HepG2 (cell line): ENCODE measurements at regions not wholly inside any gene's neighbourhood (a gene's known extent, or its start where the extent isn't known, plus 50 kb on each side); places are given as distances from the start of the nearest gene placed in this dataset.

Experiments used
- ATAC-seq: fragments of 200-7000 bp; cut with Tn5 transposase; 3 replicates; pipeline ENCODE4 v1.9.1; 2020; ENCODE audit warnings: mild to moderate bottlenecking, moderate library complexity
- BruUV-seq: library from RNA; stranded (reverse); fragments of 400-500 nt; replicated peaks from 2 replicates; lab custom pipeline; 2021; lab: Mats Ljungman, UMichigan
- CTCF ChIA-PET: fragments of 300-600 bp; formaldehyde crosslinking; extraction: SDS; loops from one replicate; lab custom pipeline; 2021; ENCODE audit warnings: low total read pairs, inconsistent platforms, low intra/inter-chr PET ratio; lab: Yijun Ruan, JAX
- POLR2A ChIA-PET: fragments of 350-600 bp; sonication (Branson Sonifier 250); formaldehyde crosslinking; loops from one replicate; lab custom pipeline; 2020; ENCODE audit warnings: antibody characterized with exemption, inconsistent platforms; lab: Yijun Ruan, JAX
- DNase-seq: peaks from one replicate; pipeline ENCODE4 v3.0.0-alpha.2; 2015; ENCODE audit warnings: low spot score
- FAIRE-seq: peaks from 3 replicates; lab custom pipeline; 2011; peaks lifted over from hg19 to GRCh38; lab: Jason Lieb, UNC
- H2AFZ ChIP-seq: one replicate; pipeline ENCODE4 v1.6.1; 2011; ENCODE audit warnings: low read length, inconsistent platforms
- H3K27ac ChIP-seq: fragments of 300-600 bp; 3 replicates; pipeline ENCODE4 v1.8.0; 2011; ENCODE audit warnings: mixed run types, mild to moderate bottlenecking, mixed read lengths, low read length, inconsistent platforms; ENCODE audit not compliant: insufficient read depth; ENCODE audit errors: extremely low read length
- H3K27me3 ChIP-seq, 2 experiments: fragments of 200-600 bp in 1 of 2; 2 replicates in 1 of 2; 3 replicates in 1 of 2; pipeline versions ENCODE4 v1.6.0 to v1.8.0; 2011; ENCODE audit warnings: low read length in 2 of 2, mild to moderate bottlenecking in 2 of 2, moderate library complexity in 2 of 2, inconsistent platforms in 1 of 2; ENCODE audit not compliant: insufficient read depth in 2 of 2, control insufficient read depth in 1 of 2
- H3K36me3 ChIP-seq, 2 experiments: fragments of 200-600 bp in 1 of 2; replicated peaks in 1 of 2; 2 replicates in 1 of 2; 3 replicates in 1 of 2; pipeline versions ENCODE4 v1.5.1 to v1.8.0; 2011; ENCODE audit warnings: low read length in 2 of 2, inconsistent platforms in 1 of 2; ENCODE audit not compliant: insufficient read depth in 2 of 2, control insufficient read depth in 1 of 2
- H3K4me1 ChIP-seq: 2 replicates; pipeline ENCODE4 v1.5.1; 2012; ENCODE audit warnings: low read length, inconsistent platforms; ENCODE audit not compliant: insufficient read depth
- H3K4me2 ChIP-seq: 2 replicates; pipeline ENCODE4 v1.6.0; 2011; ENCODE audit warnings: low read depth, low read length, inconsistent platforms
- H3K4me3 ChIP-seq, 3 experiments: fragments of 200-600 bp in 1 of 3; sonication (generic), shearing (Covaris generic) in 1 of 3; replicated peaks in 1 of 3; 2 replicates each; pipeline ENCODE4 v1.5.1; 2011 to 2016; ENCODE audit warnings: low read length in 3 of 3, inconsistent platforms in 2 of 3, low read depth in 2 of 3, mild to moderate bottlenecking in 2 of 3, control low read depth in 1 of 3, mixed read lengths in 1 of 3; ENCODE audit not compliant: insufficient read depth in 1 of 3
- H3K79me2 ChIP-seq: one replicate; pipeline ENCODE4 v1.6.1; 2011; ENCODE audit warnings: low read length, inconsistent platforms; ENCODE audit not compliant: insufficient read depth
- H3K9ac ChIP-seq: 2 replicates; pipeline ENCODE4 v1.6.0; 2011; ENCODE audit warnings: mild to moderate bottlenecking, low read depth, low read length, inconsistent platforms; ENCODE audit not compliant: insufficient read depth
- H3K9me3 ChIP-seq: 2 replicates; pipeline ENCODE4 v1.5.1; 2012; ENCODE audit warnings: mild to moderate bottlenecking, low read length
- H4K20me1 ChIP-seq: 2 replicates; pipeline ENCODE4 v1.6.0; 2011; ENCODE audit warnings: inconsistent platforms, mild to moderate bottlenecking, low read length, moderate library complexity; ENCODE audit not compliant: insufficient read depth
- NFATC3 ChIP-seq: sonication (generic); formaldehyde crosslinking; IDR thresholded peaks from 2 replicates; pipeline ENCODE4 v1.5.1; 2020; ENCODE audit warnings: mild to moderate bottlenecking, missing genetic modification reagents
- NFIB ChIP-seq: sonication (generic); formaldehyde crosslinking; IDR thresholded peaks from 2 replicates; pipeline ENCODE4 v1.9.0; 2021; ENCODE audit warnings: missing genetic modification reagents, mild to moderate bottlenecking, borderline replicate concordance
- XRCC5 ChIP-seq: fragments of 200-400 bp; formaldehyde crosslinking; optimal IDR thresholded peaks from 2 replicates; pipeline ENCODE3; 2017; ENCODE audit warnings: mild to moderate bottlenecking, low read length
- WGBS: methylation state at CpG from one replicate; pipeline ENCODE4 v1.1.6; 2017; ENCODE audit warnings: low lambda C conversion rate; 5-methylcytosine and 5-hydroxymethylcytosine counted together
- in situ Hi-C: cut with HindIII; loops from 2 replicates; pipeline ENCODE4 v1.10.0; 2017; ENCODE audit warnings: low pct_unique_long_range_greater_than_20kb; ENCODE audit not compliant: extremely low pct_ligation_motif_present
- intact Hi-C: fragments of 100-400 bp; cut with micrococcal nuclease; formaldehyde crosslinking; loops from one replicate; pipeline ENCODE4 v1.10.0; 2022; ENCODE audit not compliant: unreplicated experiment
- TF ChIP-seq, protein P1 (sequence below): sonication (generic); formaldehyde crosslinking; IDR thresholded peaks from 2 replicates; pipeline ENCODE4 v1.4.0; 2020; ENCODE audit warnings: mild to moderate bottlenecking, missing genetic modification reagents
- TF ChIP-seq, protein P2 (sequence below): sonication (generic); formaldehyde crosslinking; IDR thresholded peaks from 2 replicates; pipeline ENCODE4 v1.5.1; 2020; ENCODE audit warnings: mild to moderate bottlenecking, missing genetic modification reagents, borderline replicate concordance
- TF ChIP-seq, protein P3 (sequence below): sonication (generic); formaldehyde crosslinking; IDR thresholded peaks from 2 replicates; pipeline ENCODE4 v1.5.0; 2020; ENCODE audit warnings: mild to moderate bottlenecking, missing genetic modification reagents

DNA sequence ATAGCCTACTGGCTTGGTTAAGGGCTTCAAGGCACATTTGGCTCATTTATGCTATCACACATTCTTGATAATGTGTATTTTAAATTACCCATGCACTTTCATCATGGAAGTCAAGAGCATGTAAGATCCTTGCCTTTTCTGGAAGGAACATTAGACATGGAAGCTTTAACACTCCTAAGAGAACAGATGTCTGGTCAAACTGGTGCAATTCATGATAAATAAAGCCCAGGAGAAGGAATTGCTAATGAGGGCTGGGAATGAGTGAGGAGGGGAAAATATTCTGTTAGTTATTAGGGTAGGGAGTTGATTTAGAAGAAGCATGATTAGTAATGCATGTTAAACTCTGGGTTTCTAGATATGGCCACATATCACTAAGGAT is 688.6 kb upstream of the CITED2 start (continued):
- TF ChIP-seq, protein P1, sequence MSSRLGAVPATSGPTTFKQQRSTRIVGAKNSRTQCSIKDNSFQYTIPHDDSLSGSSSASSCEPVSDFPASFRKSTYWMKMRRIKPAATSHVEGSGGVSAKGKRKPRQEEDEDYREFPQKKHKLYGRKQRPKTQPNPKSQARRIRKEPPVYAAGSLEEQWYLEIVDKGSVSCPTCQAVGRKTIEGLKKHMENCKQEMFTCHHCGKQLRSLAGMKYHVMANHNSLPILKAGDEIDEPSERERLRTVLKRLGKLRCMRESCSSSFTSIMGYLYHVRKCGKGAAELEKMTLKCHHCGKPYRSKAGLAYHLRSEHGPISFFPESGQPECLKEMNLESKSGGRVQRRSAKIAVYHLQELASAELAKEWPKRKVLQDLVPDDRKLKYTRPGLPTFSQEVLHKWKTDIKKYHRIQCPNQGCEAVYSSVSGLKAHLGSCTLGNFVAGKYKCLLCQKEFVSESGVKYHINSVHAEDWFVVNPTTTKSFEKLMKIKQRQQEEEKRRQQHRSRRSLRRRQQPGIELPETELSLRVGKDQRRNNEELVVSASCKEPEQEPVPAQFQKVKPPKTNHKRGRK (CRISPR knock-in tag): no peak

DNA sequence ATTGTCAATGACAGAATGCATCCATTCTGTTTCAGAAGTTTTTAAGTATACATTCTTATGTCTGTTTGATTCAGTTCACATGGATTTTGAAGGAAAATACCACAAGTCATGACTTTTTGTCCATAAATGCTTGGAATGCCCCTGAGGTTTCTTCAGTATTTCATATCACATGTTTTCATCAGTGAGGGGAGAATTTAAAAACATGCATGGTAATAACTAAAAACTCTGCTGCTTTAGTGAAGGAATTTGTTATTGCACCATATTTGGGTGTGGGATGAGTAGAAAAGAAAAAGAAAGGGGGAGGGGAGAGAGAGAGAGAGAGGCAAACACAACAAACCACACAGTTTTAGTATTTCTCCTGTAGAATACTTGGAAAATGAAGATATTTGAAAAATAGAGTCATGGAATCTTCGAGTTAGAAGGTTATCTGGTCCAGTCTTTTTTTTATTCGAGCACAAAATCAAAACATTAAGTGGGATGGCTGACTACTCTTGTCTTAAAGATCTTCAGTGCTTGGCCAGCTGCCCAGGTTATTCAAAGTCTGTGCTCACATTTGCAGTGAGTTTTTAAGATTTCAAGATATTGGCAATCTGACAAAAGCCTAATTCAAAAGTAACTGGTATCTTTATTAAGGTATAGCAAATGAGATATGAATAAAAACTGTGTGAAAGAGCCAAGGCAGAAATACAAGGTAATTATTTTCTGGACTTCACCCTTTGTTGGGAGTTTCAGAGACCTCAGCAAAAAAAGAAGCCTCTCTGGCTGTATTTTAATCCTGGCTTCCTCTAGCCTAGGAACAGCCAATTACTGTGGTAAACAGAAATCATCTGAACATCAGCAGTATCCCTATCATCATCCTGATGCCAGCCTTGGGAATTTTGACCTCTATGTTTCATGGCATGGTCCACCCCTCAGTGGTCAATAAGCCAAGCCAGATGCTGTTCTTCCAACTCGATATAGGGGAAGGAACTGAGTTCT is 687.9 kb upstream of the CITED2 start:
- no peak overlapping the region for H3K4me3 ChIP-seq
- H2AFZ ChIP-seq: no peak overlapping the region
- FAIRE-seq (no peak), ATAC-seq (no peak), DNase-seq (no peak)
- intact Hi-C loops (no loop called here), in situ Hi-C loops (no loop called here)
- CTCF ChIA-PET: no interaction called here
- no peak overlapping the region for H3K9ac ChIP-seq
- 0% methylated on average over 3 of the region's 3 CpGs for WGBS
- H3K4me1 ChIP-seq: no peaks in the 10 kb centered on the region
- H3K27ac ChIP-seq: no peak overlapping the region
- no peaks in the 10 kb centered on the region for H3K36me3 ChIP-seq
- POLR2A ChIA-PET: no interaction called here
- no peak overlapping the region for H3K4me2 ChIP-seq
- no peaks in the 10 kb centered on the region for H3K79me2 ChIP-seq
- no TSS peak for BruUV-seq
- H3K27me3 ChIP-seq: no peaks in the 10 kb centered on the region
- no peaks in the 10 kb centered on the region for H4K20me1 ChIP-seq
- H3K9me3 ChIP-seq: no peaks in the 10 kb centered on the region
- TF ChIP-seq, protein P2, sequence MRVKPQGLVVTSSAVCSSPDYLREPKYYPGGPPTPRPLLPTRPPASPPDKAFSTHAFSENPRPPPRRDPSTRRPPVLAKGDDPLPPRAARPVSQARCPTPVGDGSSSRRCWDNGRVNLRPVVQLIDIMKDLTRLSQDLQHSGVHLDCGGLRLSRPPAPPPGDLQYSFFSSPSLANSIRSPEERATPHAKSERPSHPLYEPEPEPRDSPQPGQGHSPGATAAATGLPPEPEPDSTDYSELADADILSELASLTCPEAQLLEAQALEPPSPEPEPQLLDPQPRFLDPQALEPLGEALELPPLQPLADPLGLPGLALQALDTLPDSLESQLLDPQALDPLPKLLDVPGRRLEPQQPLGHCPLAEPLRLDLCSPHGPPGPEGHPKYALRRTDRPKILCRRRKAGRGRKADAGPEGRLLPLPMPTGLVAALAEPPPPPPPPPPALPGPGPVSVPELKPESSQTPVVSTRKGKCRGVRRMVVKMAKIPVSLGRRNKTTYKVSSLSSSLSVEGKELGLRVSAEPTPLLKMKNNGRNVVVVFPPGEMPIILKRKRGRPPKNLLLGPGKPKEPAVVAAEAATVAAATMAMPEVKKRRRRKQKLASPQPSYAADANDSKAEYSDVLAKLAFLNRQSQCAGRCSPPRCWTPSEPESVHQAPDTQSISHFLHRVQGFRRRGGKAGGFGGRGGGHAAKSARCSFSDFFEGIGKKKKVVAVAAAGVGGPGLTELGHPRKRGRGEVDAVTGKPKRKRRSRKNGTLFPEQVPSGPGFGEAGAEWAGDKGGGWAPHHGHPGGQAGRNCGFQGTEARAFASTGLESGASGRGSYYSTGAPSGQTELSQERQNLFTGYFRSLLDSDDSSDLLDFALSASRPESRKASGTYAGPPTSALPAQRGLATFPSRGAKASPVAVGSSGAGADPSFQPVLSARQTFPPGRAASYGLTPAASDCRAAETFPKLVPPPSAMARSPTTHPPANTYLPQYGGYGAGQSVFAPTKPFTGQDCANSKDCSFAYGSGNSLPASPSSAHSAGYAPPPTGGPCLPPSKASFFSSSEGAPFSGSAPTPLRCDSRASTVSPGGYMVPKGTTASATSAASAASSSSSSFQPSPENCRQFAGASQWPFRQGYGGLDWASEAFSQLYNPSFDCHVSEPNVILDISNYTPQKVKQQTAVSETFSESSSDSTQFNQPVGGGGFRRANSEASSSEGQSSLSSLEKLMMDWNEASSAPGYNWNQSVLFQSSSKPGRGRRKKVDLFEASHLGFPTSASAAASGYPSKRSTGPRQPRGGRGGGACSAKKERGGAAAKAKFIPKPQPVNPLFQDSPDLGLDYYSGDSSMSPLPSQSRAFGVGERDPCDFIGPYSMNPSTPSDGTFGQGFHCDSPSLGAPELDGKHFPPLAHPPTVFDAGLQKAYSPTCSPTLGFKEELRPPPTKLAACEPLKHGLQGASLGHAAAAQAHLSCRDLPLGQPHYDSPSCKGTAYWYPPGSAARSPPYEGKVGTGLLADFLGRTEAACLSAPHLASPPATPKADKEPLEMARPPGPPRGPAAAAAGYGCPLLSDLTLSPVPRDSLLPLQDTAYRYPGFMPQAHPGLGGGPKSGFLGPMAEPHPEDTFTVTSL (CRISPR knock-in tag): no peak
- TF ChIP-seq XRCC5: no peak
- TF ChIP-seq, protein P3, sequence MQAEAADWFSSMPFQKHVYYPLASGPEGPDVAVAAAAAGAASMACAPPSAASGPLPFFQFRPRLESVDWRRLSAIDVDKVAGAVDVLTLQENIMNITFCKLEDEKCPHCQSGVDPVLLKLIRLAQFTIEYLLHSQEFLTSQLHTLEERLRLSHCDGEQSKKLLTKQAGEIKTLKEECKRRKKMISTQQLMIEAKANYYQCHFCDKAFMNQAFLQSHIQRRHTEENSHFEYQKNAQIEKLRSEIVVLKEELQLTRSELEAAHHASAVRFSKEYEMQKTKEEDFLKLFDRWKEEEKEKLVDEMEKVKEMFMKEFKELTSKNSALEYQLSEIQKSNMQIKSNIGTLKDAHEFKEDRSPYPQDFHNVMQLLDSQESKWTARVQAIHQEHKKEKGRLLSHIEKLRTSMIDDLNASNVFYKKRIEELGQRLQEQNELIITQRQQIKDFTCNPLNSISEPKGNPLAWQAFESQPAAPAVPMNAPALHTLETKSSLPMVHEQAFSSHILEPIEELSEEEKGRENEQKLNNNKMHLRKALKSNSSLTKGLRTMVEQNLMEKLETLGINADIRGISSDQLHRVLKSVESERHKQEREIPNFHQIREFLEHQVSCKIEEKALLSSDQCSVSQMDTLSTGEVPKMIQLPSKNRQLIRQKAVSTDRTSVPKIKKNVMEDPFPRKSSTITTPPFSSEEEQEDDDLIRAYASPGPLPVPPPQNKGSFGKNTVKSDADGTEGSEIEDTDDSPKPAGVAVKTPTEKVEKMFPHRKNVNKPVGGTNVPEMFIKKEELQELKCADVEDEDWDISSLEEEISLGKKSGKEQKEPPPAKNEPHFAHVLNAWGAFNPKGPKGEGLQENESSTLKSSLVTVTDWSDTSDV (CRISPR knock-in tag): no peak
- no peak for TF ChIP-seq NFIB (CRISPR knock-in tag)
- TF ChIP-seq NFATC3: no peak
